ENCODE measurements at regions not wholly inside any gene's neighbourhood (a gene's known extent, or its start where the extent isn't known, plus 50 kb on each side); places are given as distances from the start of the nearest gene placed in this dataset.

- no peaks in the 10 kb centered on the region for H3K27me3 ChIP-seq
- no peaks in the 10 kb centered on the region for H3K9me3 ChIP-seq
- H3K27ac ChIP-seq = no peak overlapping the region
- TF ChIP-seq CTCF (IDR thresholded peaks at IDR 0.05) = no peak
- H3K4me1 ChIP-seq = no peaks in the 10 kb centered on the region
- no peak for DNase-seq
- H3K36me3 ChIP-seq = no peaks in the 10 kb centered on the region
- no peak for ATAC-seq
- H3K4me3 ChIP-seq = no peak overlapping the region
- intact Hi-C loops (cut with DNase I) = no loop called here
These were observed 78.7 kb upstream of the COL6A5 start for GRCh38 chr3:130266817-130267216.

- ATAC-seq = peak; percentile 96
- Histone ChIP-seq H3K27me3 (no peaks in the 10 kb centered on the region), H3K9me3 (no peaks in the 10 kb centered on the region), H3K36me3 (no peaks in the 10 kb centered on the region), H3K27ac (no peak overlapping the region), H3K4me1 (no peaks in the 10 kb centered on the region), H3K4me3 (no peak overlapping the region)
- peak in 2 of 4 donors; percentile 61 to 74 for DNase-seq
- intact Hi-C loops (cut with DNase I) = no loop called here
- peak; percentile 72 to 74 for TF ChIP-seq CTCF (IDR thresholded peaks at IDR 0.05)
These were observed 69.2 kb upstream of the COL6A5 start for GRCh38 chr3:130276203-130276803.

GRCh38 chr3:130288670-130289069 lies 56.8 kb upstream of the COL6A5 start:
- Histone ChIP-seq H3K36me3 (no peaks in the 10 kb centered on the region), H3K27me3 (peaks cover 0 to 5% of the 10 kb centered on the region in 2 donors), H3K4me1 (no peaks in the 10 kb centered on the region), H3K27ac (no peak overlapping the region), H3K4me3 (no peak overlapping the region), H3K9me3 (no peaks in the 10 kb centered on the region)
- intact Hi-C loops (cut with DNase I) = no loop called here
- TF ChIP-seq CTCF (IDR thresholded peaks at IDR 0.05) = no peak
- no peak for ATAC-seq
- no peak for DNase-seq

- Histone ChIP-seq H3K9me3 (peaks cover 0 to 2% of the 10 kb centered on the region in 2 donors), H3K36me3 (no peaks in the 10 kb centered on the region), H3K27ac (no peak overlapping the region), H3K4me1 (no peaks in the 10 kb centered on the region), H3K27me3 (peaks cover 0 to 5% of the 10 kb centered on the region in 2 donors), H3K4me3 (no peak overlapping the region)
- ATAC-seq (no peak), DNase-seq (no peak)
- intact Hi-C loops (cut with DNase I) = no loop called here
- no peak for TF ChIP-seq CTCF (IDR thresholded peaks at IDR 0.05)
These were observed 54.3 kb upstream of the COL6A5 start for GRCh38 chr3:130291148-130291547.

- intact Hi-C loops (cut with DNase I) = no loop called here
- Histone ChIP-seq H3K27me3 (peaks cover 0 to 5% of the 10 kb centered on the region in 2 donors), H3K4me1 (no peaks in the 10 kb centered on the region), H3K27ac (no peak overlapping the region), H3K9me3 (peaks cover 0 to 2% of the 10 kb centered on the region in 2 donors), H3K4me3 (no peak overlapping the region), H3K36me3 (no peaks in the 10 kb centered on the region)
- no peak for ATAC-seq
- TF ChIP-seq CTCF (IDR thresholded peaks at IDR 0.05) = no peak
- DNase-seq = no peak
These were observed 52.2 kb upstream of the COL6A5 start for GRCh38 chr3:130293247-130293646.
